ENCODE measurements at regions not wholly inside any gene's neighbourhood (a gene's known extent, or its start where the extent isn't known, plus 50 kb on each side); places are given as distances from the start of the nearest gene placed in this dataset.

DNA sequence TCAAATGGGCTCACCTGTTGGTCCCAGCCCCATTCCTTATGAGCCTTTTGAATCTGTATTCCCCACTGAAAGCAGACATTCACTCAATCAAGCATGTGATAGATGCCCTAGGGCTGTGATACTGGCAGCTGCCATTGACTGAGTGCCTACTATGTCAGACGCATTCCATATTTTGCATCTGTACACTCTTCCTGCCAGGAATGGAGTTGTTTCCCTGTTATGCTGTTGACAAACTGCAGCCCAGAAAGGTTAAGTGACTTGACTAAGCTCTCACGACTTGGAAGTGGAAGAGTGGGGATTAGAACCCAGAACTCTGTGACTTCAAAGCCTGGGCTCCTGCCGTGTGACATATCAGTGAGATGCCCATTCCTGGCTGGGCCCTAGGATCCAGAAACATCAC, 211.4 kb downstream of the RPLP1 start:
- TF ChIP-seq CTCF (conservative IDR thresholded peaks at IDR 0.05 in 1 of 2, IDR thresholded peaks at IDR 0.05 in 1 of 2; ENCODE audit: low read depth in 1 of 2, low read length in 2 of 2) (no peak), EZH2 (IDR thresholded peaks at IDR 0.05; ENCODE audit: low read length, missing control alignments) (no peak)
